ENCODE measurements at regions not wholly inside any gene's neighbourhood (a gene's known extent, or its start where the extent isn't known, plus 50 kb on each side); places are given as distances from the start of the nearest gene placed in this dataset.

- no peak for DNase-seq
Observed at GRCh38 chr3:117091676-117092075, 382.1 kb downstream of the TUSC7 start.

GRCh38 chr3:117096549-117096948 lies 387.0 kb downstream of the TUSC7 start:
- no peak for DNase-seq

- no peak for DNase-seq
Observed at GRCh38 chr3:117097351-117097750, 387.8 kb downstream of the TUSC7 start.

- no peak for DNase-seq
Observed at GRCh38 chr3:117101697-117102096, 392.1 kb downstream of the TUSC7 start.

- DNase-seq = no peak
Observed at GRCh38 chr3:117102426-117102825, 392.8 kb downstream of the TUSC7 start.

- DNase-seq = no peak
Observed at GRCh38 chr3:117103675-117104074, 394.1 kb downstream of the TUSC7 start.

- no peak for DNase-seq
Observed at GRCh38 chr3:117104381-117104780, 394.8 kb downstream of the TUSC7 start.

- no peak for DNase-seq
Observed at GRCh38 chr3:117104792-117105191, 395.2 kb downstream of the TUSC7 start.

GRCh38 chr3:117105686-117106085 lies 396.1 kb downstream of the TUSC7 start:
- no peak for DNase-seq

- DNase-seq = no peak
Observed at GRCh38 chr3:117106396-117106795, 396.8 kb downstream of the TUSC7 start.

- no peak for DNase-seq
Observed at GRCh38 chr3:117107946-117108345, 398.4 kb downstream of the TUSC7 start.

- DNase-seq = no peak
Observed at GRCh38 chr3:117109178-117109577, 399.6 kb downstream of the TUSC7 start.

- DNase-seq = no peak
Observed at GRCh38 chr3:117114517-117115265, 405.1 kb downstream of the TUSC7 start.

- no peak for DNase-seq
Observed at GRCh38 chr3:117117188-117117936, 407.8 kb downstream of the TUSC7 start.

GRCh38 chr3:117118604-117119003 lies 409.0 kb downstream of the TUSC7 start:
- no peak for DNase-seq

GRCh38 chr3:117120014-117120413 lies 410.4 kb downstream of the TUSC7 start:
- no peak for DNase-seq

- DNase-seq = no peak
Observed at GRCh38 chr3:117122609-117123008, 413.0 kb downstream of the TUSC7 start.

- DNase-seq = no peak
Observed at GRCh38 chr3:117126460-117126859, 416.9 kb downstream of the TUSC7 start.

- no peak for DNase-seq
Observed at GRCh38 chr3:117126946-117127546, 417.5 kb downstream of the TUSC7 start.

GRCh38 chr3:117128133-117128532 lies 418.6 kb downstream of the TUSC7 start:
- no peak for DNase-seq

GRCh38 chr3:117128872-117129271 lies 419.3 kb downstream of the TUSC7 start:
- DNase-seq = no peak

GRCh38 chr3:117129516-117129915 lies 419.9 kb downstream of the TUSC7 start:
- DNase-seq = no peak

GRCh38 chr3:117130222-117130621 lies 420.6 kb downstream of the TUSC7 start:
- no peak for DNase-seq

GRCh38 chr3:117131259-117131658 lies 421.7 kb downstream of the TUSC7 start:
- no peak for DNase-seq

All from KG1 (cell line).